Large intestine (tissue), 3 donors: ENCODE measurements at regions not wholly inside any gene's neighbourhood (a gene's known extent, or its start where the extent isn't known, plus 50 kb on each side); places are given as distances from the start of the nearest gene placed in this dataset.
"Not testable (repeated sequence)": the region's sequence is repeated elsewhere in the genome, so short reads cannot be mapped to it uniquely, and the experiment has no call there.

Experiments used
- DNase-seq, 2 donors: peaks; one replicate each; pipeline versions ENCODE4 v3.0.0 to v3.0.0-alpha.2; 2013
- H3K27ac ChIP-seq: one replicate; pipeline ENCODE4 v1.5.1; 2013; ENCODE audit warnings: low read length
- H3K27me3 ChIP-seq: 2 replicates; pipeline ENCODE4 v1.6.1; 2013; ENCODE audit warnings: low read length; ENCODE audit not compliant: control insufficient read depth, insufficient read depth
- H3K36me3 ChIP-seq: 2 replicates; pipeline ENCODE4 v1.6.1; 2013; ENCODE audit warnings: low read length; ENCODE audit not compliant: control insufficient read depth, insufficient read depth
- H3K4me1 ChIP-seq: one replicate; pipeline ENCODE4 v1.6.1; 2013; ENCODE audit warnings: low read length; ENCODE audit not compliant: control insufficient read depth, insufficient read depth
- H3K4me3 ChIP-seq: one replicate; pipeline ENCODE4 v1.5.1; 2013; ENCODE audit warnings: low read length
- H3K9me3 ChIP-seq: one replicate; pipeline ENCODE4 v1.6.1; 2013; ENCODE audit warnings: mild to moderate bottlenecking, low read depth, low read length, moderate library complexity; ENCODE audit not compliant: control insufficient read depth
- WGBS: methylation state at CpG from one replicate; pipeline ENCODE4 v1.1.5; 2013; ENCODE audit warnings: low lambda C conversion rate; ENCODE audit not compliant: insufficient coverage; 5-methylcytosine and 5-hydroxymethylcytosine counted together

GRCh38 chr13:34176633-34177032 lies 358.7 kb downstream of the RFC3 start:
- Histone ChIP-seq H3K27me3 (no peaks in the 10 kb centered on the region), H3K4me3 (no peak overlapping the region), H3K4me1 (no peaks in the 10 kb centered on the region), H3K27ac (no peak overlapping the region), H3K9me3 (no peaks in the 10 kb centered on the region), H3K36me3 (no peaks in the 10 kb centered on the region)
- no peak for DNase-seq
- WGBS: 83% methylated on average over 2 of the region's 5 CpGs

- no CpG with 5 or more reads among the region's 1 CpG for WGBS
- no peaks in the 10 kb centered on the region for H3K27me3 ChIP-seq
- DNase-seq: no peak
- H3K4me3 ChIP-seq: no peak overlapping the region
- no peak overlapping the region for H3K27ac ChIP-seq
- H3K9me3 ChIP-seq: no peaks in the 10 kb centered on the region
- no peaks in the 10 kb centered on the region for H3K36me3 ChIP-seq
- no peaks in the 10 kb centered on the region for H3K4me1 ChIP-seq
Measured at GRCh38 chr13:34179481-34179880, 361.5 kb downstream of the RFC3 start.

- Histone ChIP-seq H3K27ac (no peak overlapping the region), H3K4me3 (no peak overlapping the region), H3K36me3 (no peaks in the 10 kb centered on the region), H3K9me3 (no peaks in the 10 kb centered on the region), H3K27me3 (no peaks in the 10 kb centered on the region), H3K4me1 (no peaks in the 10 kb centered on the region)
- DNase-seq: no peak
- WGBS: 100% methylated on average over 1 of the region's 2 CpGs
Measured at GRCh38 chr13:34179927-34180326, 362.0 kb downstream of the RFC3 start.

- no CpG with 5 or more reads among the region's 16 CpGs for WGBS
Measured at GRCh38 chr13:34181256-34181655, 363.3 kb downstream of the RFC3 start.

GRCh38 chr13:34189946-34190345 lies 372.0 kb downstream of the RFC3 start:
- H3K27ac ChIP-seq: no peak overlapping the region
- H3K27me3 ChIP-seq: no peaks in the 10 kb centered on the region
- H3K36me3 ChIP-seq: no peaks in the 10 kb centered on the region
- H3K4me3 ChIP-seq: no peak overlapping the region
- no peaks in the 10 kb centered on the region for H3K4me1 ChIP-seq
- H3K9me3 ChIP-seq: no peaks in the 10 kb centered on the region
- DNase-seq: no peak
- WGBS: no CpG with 5 or more reads among the region's 2 CpGs

More at GRCh38 chr13:34181256-34181655, 363.3 kb downstream of the RFC3 start:
- DNase-seq, H3K4me3 ChIP-seq, H3K9me3 ChIP-seq, H3K27me3 ChIP-seq, H3K27ac ChIP-seq, H3K36me3 ChIP-seq, H3K4me1 ChIP-seq: not testable (repeated sequence)

- DNase-seq: peak; percentile 7 to 21
- H3K9me3 ChIP-seq: no peaks in the 10 kb centered on the region
- H3K36me3 ChIP-seq: no peaks in the 10 kb centered on the region
- no CpG with 5 or more reads among the region's 1 CpG for WGBS
- no peak overlapping the region for H3K4me3 ChIP-seq
- H3K27ac ChIP-seq: no peak overlapping the region
- no peaks in the 10 kb centered on the region for H3K27me3 ChIP-seq
- no peaks in the 10 kb centered on the region for H3K4me1 ChIP-seq
Measured at GRCh38 chr13:34201050-34201913, 383.3 kb downstream of the RFC3 start.

- Histone ChIP-seq H3K4me1 (no peaks in the 10 kb centered on the region), H3K27ac (no peak overlapping the region), H3K27me3 (no peaks in the 10 kb centered on the region), H3K36me3 (no peaks in the 10 kb centered on the region), H3K9me3 (no peaks in the 10 kb centered on the region), H3K4me3 (no peak overlapping the region)
- WGBS: no CpG with 5 or more reads among the region's 4 CpGs
- peak in 1 of 2 donors; percentile 23 for DNase-seq
Measured at GRCh38 chr13:34207334-34207733, 389.4 kb downstream of the RFC3 start.

- no peak for DNase-seq
- no peak overlapping the region for H3K27ac ChIP-seq
- 90% methylated on average over 3 of the region's 4 CpGs for WGBS
- H3K4me1 ChIP-seq: no peaks in the 10 kb centered on the region
- H3K4me3 ChIP-seq: no peak overlapping the region
- no peaks in the 10 kb centered on the region for H3K36me3 ChIP-seq
- no peaks in the 10 kb centered on the region for H3K9me3 ChIP-seq
- no peaks in the 10 kb centered on the region for H3K27me3 ChIP-seq
Measured at GRCh38 chr13:34207872-34208271, 389.9 kb downstream of the RFC3 start.

GRCh38 chr13:34208336-34208735 lies 390.4 kb downstream of the RFC3 start:
- no peak for DNase-seq
- 100% methylated on average over 1 of the region's 1 CpG for WGBS
- no peaks in the 10 kb centered on the region for H3K27me3 ChIP-seq
- H3K9me3 ChIP-seq: no peaks in the 10 kb centered on the region
- H3K27ac ChIP-seq: no peak overlapping the region
- no peak overlapping the region for H3K4me3 ChIP-seq
- no peaks in the 10 kb centered on the region for H3K4me1 ChIP-seq
- no peaks in the 10 kb centered on the region for H3K36me3 ChIP-seq

GRCh38 chr13:34210341-34210740 lies 392.4 kb downstream of the RFC3 start:
- no peak overlapping the region for H3K27ac ChIP-seq

GRCh38 chr13:34214686-34215085 lies 396.7 kb downstream of the RFC3 start:
- no peak overlapping the region for H3K27ac ChIP-seq
- no peaks in the 10 kb centered on the region for H3K27me3 ChIP-seq
- H3K4me3 ChIP-seq: no peak overlapping the region
- no CpG with 5 or more reads among the region's 2 CpGs for WGBS
- no peaks in the 10 kb centered on the region for H3K9me3 ChIP-seq
- no peaks in the 10 kb centered on the region for H3K36me3 ChIP-seq
- H3K4me1 ChIP-seq: no peaks in the 10 kb centered on the region
- DNase-seq: no peak

More at GRCh38 chr13:34210341-34210740, 392.4 kb downstream of the RFC3 start:
- H3K4me3 ChIP-seq: no peak overlapping the region
- DNase-seq: no peak
- no peaks in the 10 kb centered on the region for H3K4me1 ChIP-seq
- H3K9me3 ChIP-seq: no peaks in the 10 kb centered on the region
- WGBS: 100% methylated on average over 1 of the region's 1 CpG
- no peaks in the 10 kb centered on the region for H3K27me3 ChIP-seq
- H3K36me3 ChIP-seq: no peaks in the 10 kb centered on the region
